Prostate gland (tissue), 2 donors: ENCODE measurements at regions not wholly inside any gene's neighbourhood (a gene's known extent, or its start where the extent isn't known, plus 50 kb on each side); places are given as distances from the start of the nearest gene placed in this dataset.

ENCODE experiments used
- POLR2A ChIP-seq: fragments of 450-650 bp; IDR thresholded peaks from one replicate; pipeline ENCODE4 v1.6.1; 2016; ENCODE audit warnings: antibody characterized with exemption, mild to moderate bottlenecking
- TF ChIP-seq, protein P1 (sequence below), 4 experiments: fragments of 200-600 bp in 2 of 4; fragments of 450-650 bp in 2 of 4; sonication (generic) in 2 of 4; IDR thresholded peaks; 1 replicate in 3 of 4; 2 replicates in 1 of 4; pipeline ENCODE4 v1.5.1; 2016 to 2019; ENCODE audit warnings: antibody characterized with exemption in 4 of 4, mild to moderate bottlenecking in 2 of 4, moderate library complexity in 2 of 4

- TF ChIP-seq, protein P1, sequence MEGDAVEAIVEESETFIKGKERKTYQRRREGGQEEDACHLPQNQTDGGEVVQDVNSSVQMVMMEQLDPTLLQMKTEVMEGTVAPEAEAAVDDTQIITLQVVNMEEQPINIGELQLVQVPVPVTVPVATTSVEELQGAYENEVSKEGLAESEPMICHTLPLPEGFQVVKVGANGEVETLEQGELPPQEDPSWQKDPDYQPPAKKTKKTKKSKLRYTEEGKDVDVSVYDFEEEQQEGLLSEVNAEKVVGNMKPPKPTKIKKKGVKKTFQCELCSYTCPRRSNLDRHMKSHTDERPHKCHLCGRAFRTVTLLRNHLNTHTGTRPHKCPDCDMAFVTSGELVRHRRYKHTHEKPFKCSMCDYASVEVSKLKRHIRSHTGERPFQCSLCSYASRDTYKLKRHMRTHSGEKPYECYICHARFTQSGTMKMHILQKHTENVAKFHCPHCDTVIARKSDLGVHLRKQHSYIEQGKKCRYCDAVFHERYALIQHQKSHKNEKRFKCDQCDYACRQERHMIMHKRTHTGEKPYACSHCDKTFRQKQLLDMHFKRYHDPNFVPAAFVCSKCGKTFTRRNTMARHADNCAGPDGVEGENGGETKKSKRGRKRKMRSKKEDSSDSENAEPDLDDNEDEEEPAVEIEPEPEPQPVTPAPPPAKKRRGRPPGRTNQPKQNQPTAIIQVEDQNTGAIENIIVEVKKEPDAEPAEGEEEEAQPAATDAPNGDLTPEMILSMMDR (IDR thresholded peaks at IDR 0.05): no peak
- no peak for TF ChIP-seq POLR2A
Observed at GRCh38 chr15:39302936-39303335, 277.9 kb upstream of the THBS1 start.
